NCI-H1105 (cell line): ENCODE measurements at regions not wholly inside any gene's neighbourhood (a gene's known extent, or its start where the extent isn't known, plus 50 kb on each side); places are given as distances from the start of the nearest gene placed in this dataset.

Experiments used
- DNase-seq: peaks from one replicate; lab custom pipeline; 2025; lab: John Stamatoyannopoulos, UW

DNA sequence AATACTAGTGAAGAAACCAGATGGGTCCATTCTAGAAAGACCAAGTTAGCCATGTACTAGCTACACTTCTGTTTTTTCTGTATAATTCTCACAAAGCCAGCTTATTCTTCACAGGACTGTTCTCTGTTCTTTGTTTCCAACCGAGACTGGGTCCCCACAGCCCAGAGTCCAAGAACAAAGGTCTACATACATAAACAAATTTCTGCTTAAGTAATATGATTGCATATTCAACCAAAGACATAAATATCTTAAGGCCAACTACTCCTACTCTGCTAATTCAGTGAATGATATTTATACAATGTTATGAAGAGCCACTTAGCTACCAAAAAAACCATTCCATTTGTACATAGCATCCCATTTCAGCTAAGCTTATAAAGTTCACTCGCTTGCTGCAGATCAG, 299.8 kb upstream of the CCDC54 start:
- no peak for DNase-seq

- DNase-seq = no peak
These were observed 294.7 kb upstream of the CCDC54 start for GRCh38 chr3:107082527-107082926.

DNA sequence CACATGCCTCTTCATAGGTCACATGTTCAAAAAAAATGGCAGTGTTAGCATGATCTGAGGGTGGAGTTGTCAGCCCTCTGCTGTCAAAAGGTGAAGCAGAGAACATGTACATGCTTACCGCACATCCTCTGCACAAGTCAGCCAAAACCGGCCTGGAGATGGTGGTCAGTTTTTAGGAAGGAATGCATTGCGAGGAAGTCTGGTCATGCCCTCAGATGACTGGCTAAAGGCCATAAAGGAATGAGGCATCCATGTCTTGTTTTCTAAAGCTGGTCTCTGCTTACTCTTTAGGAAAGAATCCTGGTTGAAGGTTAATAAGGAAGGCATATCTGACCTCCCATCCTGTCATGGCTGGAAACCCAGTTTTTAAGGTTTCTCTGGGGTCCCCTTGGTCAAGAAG, 292.0 kb upstream of the CCDC54 start:
- DNase-seq = no peak

- DNase-seq = no peak
These were observed 285.1 kb upstream of the CCDC54 start for GRCh38 chr3:107092121-107092520.

DNA sequence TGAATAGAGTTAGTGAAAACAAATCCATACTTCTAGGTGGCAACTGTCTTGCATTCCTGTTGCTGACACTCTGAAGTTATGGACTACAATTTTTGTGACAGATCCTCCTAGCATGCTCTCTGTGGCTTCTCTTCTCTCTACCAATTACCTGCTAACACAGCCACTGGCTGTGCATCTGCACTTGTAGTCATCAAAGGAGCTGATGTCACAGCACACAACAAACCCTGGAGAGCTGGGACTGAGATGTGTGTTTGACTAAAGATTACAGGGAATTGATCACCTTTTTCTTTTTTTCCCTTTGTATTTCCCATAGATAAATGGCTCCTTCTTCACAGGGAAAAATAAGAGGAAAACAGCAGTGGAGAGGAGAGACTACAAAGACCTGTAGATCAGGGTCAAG, 278.4 kb upstream of the CCDC54 start:
- DNase-seq = no peak

DNA sequence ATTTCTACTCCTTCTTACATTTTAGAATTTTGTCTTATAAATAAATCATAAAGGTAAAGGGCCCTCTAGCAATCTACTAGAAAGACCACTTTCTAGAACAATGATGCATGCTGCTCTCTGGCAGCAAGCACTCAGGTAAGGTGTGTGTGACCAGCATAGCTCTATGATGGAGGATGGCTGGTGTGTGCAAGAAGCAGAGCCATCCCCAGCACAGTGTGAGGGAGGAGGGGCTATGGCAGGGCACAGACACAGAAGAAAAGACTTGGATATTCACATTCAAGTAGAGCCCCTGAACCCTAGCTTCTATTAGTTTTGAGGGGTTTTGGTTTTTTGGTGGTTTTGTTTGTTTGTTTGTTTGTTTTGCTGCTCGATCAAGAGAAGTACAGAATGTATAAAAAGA, 277.1 kb upstream of the CCDC54 start:
- DNase-seq = no peak

- DNase-seq = no peak
These were observed 276.7 kb upstream of the CCDC54 start for GRCh38 chr3:107100573-107100972.

- no peak for DNase-seq
These were observed 273.5 kb upstream of the CCDC54 start for GRCh38 chr3:107103786-107104185.

DNA sequence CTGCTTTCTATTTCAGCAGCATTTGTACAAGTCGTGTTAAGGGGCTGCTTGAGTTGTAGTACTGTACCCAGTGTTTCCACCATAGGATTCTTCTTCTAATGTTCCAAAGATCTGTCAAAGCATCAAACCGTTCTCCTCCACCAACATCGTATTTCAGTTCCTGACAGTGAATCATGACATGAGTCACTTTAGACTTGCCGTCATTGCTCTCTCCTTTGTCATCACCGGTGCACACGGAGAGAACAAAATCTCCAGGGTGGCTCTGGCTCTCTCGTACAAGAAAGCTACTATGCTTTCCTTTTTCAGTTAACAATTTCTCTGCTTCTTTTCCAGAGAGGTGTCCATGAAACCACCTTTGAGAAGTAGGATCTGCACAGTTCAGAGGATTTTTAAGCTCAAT, 270.9 kb upstream of the CCDC54 start:
- DNase-seq = no peak

DNA sequence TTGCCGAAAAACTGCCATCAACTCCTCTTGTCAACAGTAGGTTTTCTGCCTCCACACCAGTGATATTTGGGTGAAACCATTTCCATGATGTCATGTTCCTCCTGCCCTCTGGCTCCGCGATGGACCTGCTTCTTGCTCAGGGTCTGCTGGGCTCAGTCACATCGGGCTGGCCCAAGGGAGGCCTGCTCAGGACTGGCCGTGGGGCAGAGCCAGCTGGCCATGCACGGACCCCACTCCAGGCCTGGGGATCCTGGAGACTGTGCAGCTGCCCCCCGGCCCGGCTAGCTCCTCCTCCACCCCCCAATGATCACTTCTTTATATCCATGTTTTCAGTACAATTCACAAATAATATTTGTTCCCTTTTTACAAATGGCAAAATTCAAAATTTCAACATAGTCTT, 270.3 kb upstream of the CCDC54 start:
- no peak for DNase-seq

DNA sequence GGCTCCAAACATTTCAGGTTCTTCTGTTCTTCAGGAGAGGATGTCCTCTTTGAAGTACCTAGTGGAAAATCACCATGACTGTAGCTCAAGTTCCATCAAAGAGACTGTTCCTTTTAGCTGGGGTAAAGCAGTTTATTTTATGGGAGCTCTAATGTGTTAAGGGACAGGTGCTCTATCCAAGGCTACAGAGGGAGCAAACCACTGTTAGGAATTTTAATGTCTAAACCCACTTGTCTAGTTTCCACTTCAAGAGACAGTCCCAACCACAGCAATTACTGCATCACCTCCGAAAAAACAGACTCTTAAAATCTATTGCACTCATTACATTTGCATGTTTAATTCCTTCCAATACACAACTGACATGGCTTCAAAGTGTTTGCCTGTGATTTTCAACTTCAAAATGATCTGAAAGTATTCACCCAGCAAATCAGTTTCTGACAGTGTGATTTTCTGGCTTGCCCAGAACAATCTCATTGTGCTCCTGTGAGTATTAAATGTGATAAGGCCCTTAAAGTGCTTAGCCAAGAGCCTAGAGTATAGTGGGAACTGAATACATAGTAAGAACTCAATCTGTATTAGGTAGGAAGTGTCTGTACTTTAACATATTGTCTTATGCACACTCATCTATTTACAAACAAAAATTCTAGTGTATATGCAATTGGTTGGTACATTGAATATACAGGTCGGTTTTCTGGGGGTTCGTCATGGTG, 266.5 kb upstream of the CCDC54 start:
- no peak for DNase-seq

GRCh38 chr3:107111872-107112271, 265.4 kb upstream of the CCDC54 start:
- DNase-seq = no peak

- DNase-seq = no peak
These were observed 264.9 kb upstream of the CCDC54 start for GRCh38 chr3:107112356-107112755.

DNA sequence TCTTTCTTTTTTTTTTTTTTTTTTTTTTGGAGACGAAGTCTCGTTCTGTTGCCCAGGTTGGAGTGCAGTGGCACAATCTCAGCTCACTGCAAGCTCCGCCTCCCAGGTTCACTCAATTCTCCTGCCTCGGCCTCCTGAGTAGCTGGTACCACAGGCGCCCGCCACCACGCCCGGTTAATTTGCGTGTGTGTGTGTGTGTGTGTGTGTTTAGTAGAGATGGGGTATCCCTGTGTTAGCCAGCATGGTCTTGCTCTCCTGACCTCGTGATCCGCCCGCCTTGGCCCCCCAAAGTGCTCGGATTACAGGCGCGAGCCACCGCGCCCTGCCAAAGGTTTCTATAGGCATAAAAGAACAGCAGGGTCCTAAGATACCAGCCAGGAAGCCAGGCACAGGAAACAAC, 261.0 kb upstream of the CCDC54 start:
- no peak for DNase-seq

DNA sequence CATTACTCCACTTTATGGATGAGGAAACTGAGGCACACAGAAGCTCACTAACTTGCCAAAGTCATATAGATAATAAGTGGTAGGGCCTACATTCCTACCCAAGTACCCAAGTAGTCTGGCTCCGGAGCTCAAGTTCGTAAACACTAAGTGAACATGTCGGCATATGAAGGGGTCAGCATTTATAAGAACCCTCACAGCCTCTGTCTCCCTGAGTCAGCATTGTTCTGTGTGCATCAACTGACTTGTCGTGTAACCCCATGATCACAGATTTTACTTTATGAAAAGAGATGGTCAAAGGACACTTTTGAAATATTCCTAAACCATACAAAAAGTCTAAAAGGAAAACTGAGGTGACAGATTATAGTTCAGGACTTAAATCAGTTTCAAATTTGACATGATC, 260.1 kb upstream of the CCDC54 start:
- DNase-seq = no peak

DNA sequence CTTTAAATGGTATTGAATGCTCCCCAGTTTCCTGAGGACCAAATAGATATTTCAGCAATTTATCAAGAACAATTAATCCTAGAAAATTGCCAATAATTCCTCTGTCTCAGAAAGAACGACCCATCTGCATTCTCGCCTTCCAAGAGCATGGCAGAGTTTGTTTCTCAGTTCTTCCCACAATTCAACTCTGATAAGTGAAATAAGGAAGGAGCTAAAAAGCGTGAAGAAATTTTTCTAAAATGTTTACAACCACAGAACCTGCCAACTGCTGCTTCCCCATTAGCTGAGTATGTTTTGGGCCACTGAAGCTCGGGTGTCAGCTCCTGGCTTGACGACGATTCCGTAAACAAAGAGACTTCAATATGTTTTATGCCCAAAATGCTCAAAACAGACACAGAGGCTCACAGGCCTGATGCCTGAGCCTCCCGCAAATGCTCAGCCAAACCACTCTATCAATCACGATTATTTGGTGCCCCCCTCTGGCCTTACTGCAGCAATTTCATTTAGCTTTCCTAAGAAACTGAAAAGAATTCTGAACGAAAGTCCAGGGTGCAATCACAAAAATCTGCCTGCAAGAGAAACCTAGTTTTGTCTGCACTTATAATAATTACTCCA, 259.2 kb upstream of the CCDC54 start:
- peak; percentile 65 for DNase-seq

GRCh38 chr3:107124885-107125284, 252.4 kb upstream of the CCDC54 start:
- no peak for DNase-seq

DNA sequence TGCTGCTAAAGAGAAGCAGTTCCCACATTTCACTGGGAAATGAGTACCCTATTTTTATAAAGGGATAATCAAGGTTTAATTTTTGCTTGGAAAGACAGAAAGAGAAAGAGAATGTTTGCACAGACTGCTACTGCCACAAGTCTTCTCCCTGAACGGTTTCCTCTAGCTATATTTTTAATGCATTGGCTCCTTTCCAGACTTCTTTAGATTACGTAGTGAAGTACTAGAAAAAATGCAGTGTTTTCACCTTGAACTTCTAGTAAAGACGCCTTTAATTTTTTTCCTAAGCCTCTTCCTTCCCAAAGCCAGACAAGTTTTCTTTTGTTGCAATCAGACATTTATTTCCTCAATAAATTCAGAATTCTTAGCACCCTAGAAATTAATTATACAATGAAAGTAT, 248.3 kb upstream of the CCDC54 start:
- no peak for DNase-seq

GRCh38 chr3:107130089-107130700, 247.0 kb upstream of the CCDC54 start:
- DNase-seq = no peak

DNA sequence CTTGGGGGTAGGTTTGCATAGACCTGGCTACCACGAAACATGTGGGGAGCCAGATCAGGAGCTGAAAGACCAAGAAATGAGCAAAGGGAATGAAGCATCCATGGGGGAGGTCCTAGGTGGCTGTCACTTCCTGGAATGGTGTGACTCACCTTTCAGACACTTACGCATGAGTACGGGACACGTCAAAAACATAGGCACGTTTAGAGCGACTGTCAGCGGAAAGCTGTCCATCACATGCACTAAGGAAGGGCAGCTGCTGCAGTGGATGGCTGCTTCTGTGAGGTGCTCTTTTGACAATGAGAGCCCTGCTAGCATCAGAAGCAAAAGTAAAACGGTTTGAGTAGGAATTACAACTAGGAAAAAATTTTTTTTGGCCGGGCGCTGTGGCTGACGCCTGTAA, 244.6 kb upstream of the CCDC54 start:
- no peak for DNase-seq

DNA sequence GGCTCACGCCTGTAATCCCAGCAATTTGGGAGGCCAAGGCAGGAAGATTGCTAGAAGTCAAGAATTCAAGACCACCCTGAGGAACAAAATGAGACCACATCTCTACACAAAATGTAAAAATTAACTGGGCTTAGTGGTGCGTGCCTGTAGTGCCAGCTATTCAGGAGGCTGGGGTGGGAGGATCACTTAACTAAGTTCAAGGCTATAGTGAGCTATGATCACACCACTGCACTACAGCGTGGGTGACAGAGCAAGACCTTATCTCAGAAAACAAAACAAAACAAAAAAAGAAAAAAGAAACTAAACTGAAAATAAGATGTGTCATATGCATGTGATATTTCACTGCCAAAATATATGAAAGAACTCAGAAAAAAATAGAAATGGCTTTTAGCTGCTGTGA, 243.3 kb upstream of the CCDC54 start:
- DNase-seq = no peak

GRCh38 chr3:107142171-107142570, 235.1 kb upstream of the CCDC54 start:
- no peak for DNase-seq

DNA sequence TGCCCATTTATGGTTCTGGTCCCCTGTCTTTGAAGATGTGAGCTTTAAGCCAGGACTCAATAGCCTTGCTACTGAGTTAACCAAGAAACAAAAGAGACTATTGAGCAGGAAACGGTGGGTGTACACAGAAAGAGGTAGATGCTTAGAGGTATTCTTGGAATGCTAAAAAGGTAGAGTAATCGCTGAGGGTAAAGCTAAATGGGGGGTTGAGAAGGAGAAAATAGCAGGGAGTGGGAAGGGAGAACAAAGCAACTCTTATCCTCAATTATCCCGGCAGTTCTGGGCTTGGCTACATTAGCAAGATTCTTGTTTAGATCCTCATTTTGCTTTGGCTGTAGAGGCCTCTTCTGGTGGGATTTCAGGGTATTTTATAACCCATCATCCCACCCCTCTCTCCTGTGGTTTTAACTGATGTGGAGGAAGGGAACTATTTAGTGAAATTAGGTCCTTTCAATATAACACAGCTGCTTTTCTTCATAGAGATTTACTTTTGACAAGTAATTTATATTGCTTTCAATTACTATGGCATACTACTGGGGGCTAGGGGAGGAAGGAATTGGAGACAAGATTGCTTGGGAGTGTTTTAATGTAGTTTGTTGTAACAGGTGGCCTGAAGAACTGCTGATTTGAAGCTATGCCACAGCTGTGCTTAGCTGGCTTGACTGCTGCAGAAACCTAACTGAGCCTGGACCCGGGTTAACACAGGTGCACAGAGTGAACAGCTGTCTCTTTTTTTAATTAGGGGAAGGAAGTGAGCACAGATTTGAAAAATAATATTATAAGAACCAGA, 234.3 kb upstream of the CCDC54 start:
- peak; percentile 36 for DNase-seq
